ENCODE measurements at regions not wholly inside any gene's neighbourhood (a gene's known extent, or its start where the extent isn't known, plus 50 kb on each side); places are given as distances from the start of the nearest gene placed in this dataset.

DNA sequence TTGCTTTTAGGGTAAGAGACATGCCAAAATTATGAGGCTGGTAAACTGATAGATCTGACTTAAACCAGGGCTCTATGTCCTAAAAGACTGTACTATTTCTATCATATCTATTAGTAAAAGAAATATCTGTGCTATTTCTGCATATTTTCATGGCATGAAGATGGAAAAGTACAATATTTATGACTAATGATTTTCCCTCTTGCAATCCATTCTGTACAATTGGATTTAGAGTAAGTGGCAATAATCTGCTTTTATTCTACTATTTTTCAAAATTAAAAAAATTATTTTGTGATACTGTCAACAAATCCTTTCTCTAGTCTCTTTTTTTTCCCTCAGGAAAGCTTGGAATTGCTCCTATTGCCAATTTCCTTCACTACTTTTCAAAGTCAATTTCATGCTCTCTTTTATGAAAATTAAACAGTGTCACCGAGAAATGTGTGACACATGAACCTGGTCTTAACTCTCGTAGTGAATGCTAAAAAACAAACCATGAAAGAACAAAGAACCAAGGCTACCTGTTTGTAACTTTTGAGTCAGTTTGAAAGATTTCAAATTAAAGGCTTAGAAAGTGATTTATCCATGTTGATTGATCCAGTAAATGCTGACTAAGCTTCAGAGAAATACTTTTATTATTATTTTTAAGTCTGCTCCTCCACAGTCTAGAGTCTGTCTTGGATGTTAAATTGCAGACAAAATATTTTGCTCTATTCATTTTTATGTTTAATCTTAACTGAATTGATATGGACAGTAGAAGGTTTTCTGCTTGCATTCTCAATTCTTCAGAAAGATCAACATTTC, 262.7 kb upstream of the CHRM2 start:
- H3K4me3 ChIP-seq (ENCODE audit: low read depth, low read length): no peak overlapping the region
- DNase-seq (ENCODE audit: low read depth): no peak
- TF ChIP-seq, protein P1, sequence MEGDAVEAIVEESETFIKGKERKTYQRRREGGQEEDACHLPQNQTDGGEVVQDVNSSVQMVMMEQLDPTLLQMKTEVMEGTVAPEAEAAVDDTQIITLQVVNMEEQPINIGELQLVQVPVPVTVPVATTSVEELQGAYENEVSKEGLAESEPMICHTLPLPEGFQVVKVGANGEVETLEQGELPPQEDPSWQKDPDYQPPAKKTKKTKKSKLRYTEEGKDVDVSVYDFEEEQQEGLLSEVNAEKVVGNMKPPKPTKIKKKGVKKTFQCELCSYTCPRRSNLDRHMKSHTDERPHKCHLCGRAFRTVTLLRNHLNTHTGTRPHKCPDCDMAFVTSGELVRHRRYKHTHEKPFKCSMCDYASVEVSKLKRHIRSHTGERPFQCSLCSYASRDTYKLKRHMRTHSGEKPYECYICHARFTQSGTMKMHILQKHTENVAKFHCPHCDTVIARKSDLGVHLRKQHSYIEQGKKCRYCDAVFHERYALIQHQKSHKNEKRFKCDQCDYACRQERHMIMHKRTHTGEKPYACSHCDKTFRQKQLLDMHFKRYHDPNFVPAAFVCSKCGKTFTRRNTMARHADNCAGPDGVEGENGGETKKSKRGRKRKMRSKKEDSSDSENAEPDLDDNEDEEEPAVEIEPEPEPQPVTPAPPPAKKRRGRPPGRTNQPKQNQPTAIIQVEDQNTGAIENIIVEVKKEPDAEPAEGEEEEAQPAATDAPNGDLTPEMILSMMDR (conservative IDR thresholded peaks at IDR 0.05; ENCODE audit: low read depth, low read length): no peak

DNA sequence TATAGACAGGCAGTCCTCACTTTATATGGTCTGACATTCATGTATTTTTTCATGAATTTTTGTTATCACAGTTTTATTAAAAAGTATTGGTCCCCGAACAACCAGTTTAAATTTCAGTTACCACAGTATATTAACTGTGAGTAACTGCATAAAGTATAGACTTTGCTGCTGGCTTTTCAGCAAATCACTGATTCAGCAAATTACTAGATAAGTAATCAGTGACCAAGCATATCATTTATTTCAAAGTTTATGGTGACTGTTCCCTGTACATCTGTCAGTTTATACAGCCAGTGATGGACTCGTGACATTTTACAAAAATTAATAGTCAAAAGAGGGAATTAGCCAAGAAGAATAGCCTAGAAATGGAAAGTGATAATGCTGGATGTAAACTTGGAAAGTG, 266.7 kb upstream of the CHRM2 start:
- no peak overlapping the region for H3K4me3 ChIP-seq (ENCODE audit: low read depth, low read length)
- no peak for DNase-seq (ENCODE audit: low read depth)
- TF ChIP-seq, protein P1 (conservative IDR thresholded peaks at IDR 0.05; ENCODE audit: low read depth, low read length): no peak

DNA sequence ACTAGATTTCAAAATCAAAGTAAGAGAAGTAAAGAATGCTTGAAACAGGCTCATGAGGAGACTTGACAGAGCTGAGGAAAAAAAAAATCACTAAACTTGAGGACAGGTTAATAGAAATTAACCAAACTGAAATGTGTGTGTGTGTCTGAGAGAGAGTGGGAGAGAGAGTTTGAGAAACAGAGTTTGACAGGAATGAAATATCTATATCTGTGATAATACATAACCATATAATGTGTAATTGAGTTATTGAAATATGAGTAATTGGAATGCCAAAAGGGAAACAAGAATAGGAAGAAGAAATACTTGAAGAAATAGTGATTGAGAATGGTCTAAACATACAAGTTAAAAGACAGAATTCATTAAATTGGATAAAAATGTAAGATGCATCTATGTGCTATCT, 268.0 kb upstream of the CHRM2 start:
- no peak for DNase-seq (ENCODE audit: low read depth)
- no peak overlapping the region for H3K4me3 ChIP-seq (ENCODE audit: low read depth, low read length)
- TF ChIP-seq, protein P1 (conservative IDR thresholded peaks at IDR 0.05; ENCODE audit: low read depth, low read length): no peak

DNA sequence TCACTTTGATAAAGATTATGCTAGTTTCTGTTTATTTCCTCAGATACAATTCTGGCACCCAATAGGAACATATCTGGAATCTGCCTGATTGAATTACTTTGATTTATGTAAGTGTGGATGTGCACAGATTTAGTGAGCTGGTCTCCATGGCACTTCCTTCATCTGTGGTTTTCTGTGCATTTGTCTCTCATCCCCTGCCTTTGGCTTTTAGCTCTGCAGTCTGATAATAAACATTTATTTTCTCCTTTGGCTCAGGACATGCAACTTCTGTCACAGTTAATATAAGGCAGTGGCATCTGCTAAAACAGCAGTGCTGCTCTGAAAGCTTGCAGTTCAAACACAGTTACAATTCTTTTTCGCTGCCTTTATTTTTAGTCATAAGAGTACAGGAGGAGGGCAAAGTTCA, 273.7 kb upstream of the CHRM2 start:
- no peak overlapping the region for H3K4me3 ChIP-seq (ENCODE audit: low read depth, low read length)
- TF ChIP-seq, protein P1 (conservative IDR thresholded peaks at IDR 0.05; ENCODE audit: low read depth, low read length): no peak
- DNase-seq (ENCODE audit: low read depth): no peak

DNA sequence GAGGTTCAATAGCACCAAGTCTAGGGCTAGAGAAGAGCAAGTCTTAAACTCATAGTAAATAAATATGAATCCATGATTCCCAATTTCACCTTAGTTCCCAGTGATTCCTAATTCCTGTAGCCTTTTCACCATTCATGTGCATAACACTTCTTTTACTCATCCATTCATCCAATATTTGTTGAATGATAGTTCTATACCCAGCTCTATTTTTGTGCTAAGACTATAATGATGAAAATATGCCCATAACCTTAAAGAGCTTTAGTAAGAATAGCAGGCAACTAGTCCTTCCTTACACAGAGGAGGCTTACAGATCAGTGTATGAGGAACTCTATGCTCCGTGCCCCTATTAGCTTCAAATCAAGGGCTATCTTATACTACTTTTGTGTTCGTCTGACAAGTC, 280.2 kb upstream of the CHRM2 start:
- no peak for DNase-seq (ENCODE audit: low read depth)
- TF ChIP-seq, protein P1 (conservative IDR thresholded peaks at IDR 0.05; ENCODE audit: low read depth, low read length): no peak
- no peak overlapping the region for H3K4me3 ChIP-seq (ENCODE audit: low read depth, low read length)

DNA sequence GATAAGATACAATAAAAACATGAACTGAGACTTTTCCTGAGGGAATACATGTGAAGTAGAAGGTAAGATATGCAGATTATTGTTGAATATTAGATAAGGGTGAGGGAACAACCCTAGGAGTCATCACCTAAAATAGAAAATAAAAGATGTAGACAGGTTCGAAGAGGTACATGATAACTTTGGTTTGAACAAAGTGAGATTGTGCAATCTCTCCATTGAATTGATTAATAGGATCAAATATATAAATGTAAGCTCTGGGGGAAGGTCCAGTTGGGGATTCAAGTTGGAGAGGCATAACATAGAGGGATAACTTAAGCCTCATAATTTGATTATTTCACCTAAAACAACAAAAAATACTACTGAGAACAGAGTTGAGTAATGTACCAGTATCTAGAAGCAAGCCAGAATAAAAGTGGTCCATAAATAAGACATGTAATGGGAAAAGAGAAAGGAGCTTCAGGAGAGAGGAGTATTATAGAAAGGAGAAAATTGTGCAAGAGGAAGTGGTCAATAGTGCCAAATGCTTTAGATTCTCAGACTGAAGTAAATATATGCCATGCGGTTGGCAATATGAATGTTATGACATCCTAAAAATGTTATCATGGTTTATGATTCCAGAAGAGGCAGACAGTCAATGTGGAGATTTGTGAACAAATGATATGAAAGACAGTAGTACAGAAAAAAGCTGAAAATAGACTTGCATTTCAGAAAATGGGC, 282.3 kb upstream of the CHRM2 start:
- peak; percentile 0 for DNase-seq (ENCODE audit: low read depth)
- H3K4me3 ChIP-seq (ENCODE audit: low read depth, low read length): no peak overlapping the region
- TF ChIP-seq, protein P1 (conservative IDR thresholded peaks at IDR 0.05; ENCODE audit: low read depth, low read length): no peak
